Adrenal gland (tissue), 5 donors: ENCODE measurements at regions not wholly inside any gene's neighbourhood (a gene's known extent, or its start where the extent isn't known, plus 50 kb on each side); places are given as distances from the start of the nearest gene placed in this dataset.

ENCODE experiments used
- CTCF ChIP-seq, 6 experiments: fragments of 450-650 bp in 4 of 6; fragments of 200-600 bp in 2 of 6; sonication (generic) in 1 of 6; IDR thresholded peaks; 1 replicate in 5 of 6; 2 replicates in 1 of 6; pipeline versions ENCODE4 v1.5.1 to v1.8.0; 2016 to 2021; ENCODE audit warnings: antibody characterized with exemption in 6 of 6, mild to moderate bottlenecking in 2 of 6, moderate library complexity in 1 of 6
- POLR2A ChIP-seq, 2 donors: fragments of 450-650 bp; IDR thresholded peaks; one replicate each; pipeline ENCODE4 v1.6.1; 2017; ENCODE audit warnings: antibody characterized with exemption in 2 of 2, mild to moderate bottlenecking in 2 of 2, moderate library complexity in 1 of 2
- donor health status: DM: no; HTN: no; CAD: no.

DNA sequence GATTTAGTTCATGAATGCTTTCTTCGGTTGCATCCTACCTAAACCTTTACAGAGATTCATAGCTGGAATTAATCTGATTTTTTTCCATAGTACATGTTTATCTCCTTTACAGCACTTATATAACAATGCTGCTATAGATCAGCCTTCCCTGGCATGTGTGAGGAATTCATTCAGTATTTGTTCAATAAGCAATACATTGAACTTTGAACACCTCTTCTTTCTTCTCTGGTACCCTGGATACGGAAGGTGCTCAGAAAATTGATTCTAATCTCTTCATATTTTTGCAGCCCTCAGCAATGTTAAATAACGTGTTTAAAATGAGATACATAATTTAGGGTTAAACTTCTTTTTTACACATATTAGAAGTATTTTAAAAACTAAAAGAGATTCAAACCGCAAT, 467.4 kb downstream of the TRIML1 start:
- TF ChIP-seq CTCF (IDR thresholded peaks at IDR 0.05) (no peak), POLR2A (IDR thresholded peaks at IDR 0.05) (no peak)
